ENCODE measurements at regions not wholly inside any gene's neighbourhood (a gene's known extent, or its start where the extent isn't known, plus 50 kb on each side); places are given as distances from the start of the nearest gene placed in this dataset.
"Not testable (repeated sequence)": the region's sequence is repeated elsewhere in the genome, so short reads cannot be mapped to it uniquely, and the experiment has no call there.

GRCh38 chr3:90197383-90197782, 1090.0 kb downstream of the EPHA3 start:
- TF ChIP-seq ZNF460 (CRISPR knock-in tag; IDR thresholded peaks at IDR 0.05; ENCODE audit: borderline replicate concordance); POLR2AphosphoS5 (IDR thresholded peaks at IDR 0.05; ENCODE audit: low read depth, low read length): not testable (repeated sequence)

Data from HepG2 (cell line).